Fibroblast of skin of back (primary cell): ENCODE measurements at regions not wholly inside any gene's neighbourhood (a gene's known extent, or its start where the extent isn't known, plus 50 kb on each side); places are given as distances from the start of the nearest gene placed in this dataset.

ENCODE experiments used
- DNase-seq: peaks from one replicate; pipeline ENCODE4 v3.0.0-alpha.2; 2013

- peak; percentile 30 for DNase-seq
Observed at GRCh38 chr21:20591284-20591683, 406.9 kb upstream of the NCAM2 start.

GRCh38 chr21:20592463-20592862 lies 405.7 kb upstream of the NCAM2 start:
- no peak for DNase-seq

- no peak for DNase-seq
Observed at GRCh38 chr21:20603236-20603635, 395.0 kb upstream of the NCAM2 start.

GRCh38 chr21:20611008-20611407 lies 387.2 kb upstream of the NCAM2 start:
- DNase-seq, result no peak

GRCh38 chr21:20613654-20614053 lies 384.6 kb upstream of the NCAM2 start:
- no peak for DNase-seq

- no peak for DNase-seq
Observed at GRCh38 chr21:20617130-20617529, 381.1 kb upstream of the NCAM2 start.

- DNase-seq, result no peak
Observed at GRCh38 chr21:20618878-20619277, 379.3 kb upstream of the NCAM2 start.

- DNase-seq, result no peak
Observed at GRCh38 chr21:20627594-20627993, 370.6 kb upstream of the NCAM2 start.

- peak; percentile 16 for DNase-seq
Observed at GRCh38 chr21:20631633-20632032, 366.6 kb upstream of the NCAM2 start.

GRCh38 chr21:20639026-20639425 lies 359.2 kb upstream of the NCAM2 start:
- DNase-seq, result no peak

- DNase-seq, result no peak
Observed at GRCh38 chr21:20641241-20641640, 357.0 kb upstream of the NCAM2 start.

- no peak for DNase-seq
Observed at GRCh38 chr21:20642681-20643080, 355.5 kb upstream of the NCAM2 start.

- no peak for DNase-seq
Observed at GRCh38 chr21:20644552-20644951, 353.7 kb upstream of the NCAM2 start.

- no peak for DNase-seq
Observed at GRCh38 chr21:20645344-20645743, 352.9 kb upstream of the NCAM2 start.

GRCh38 chr21:20646431-20647165 lies 351.6 kb upstream of the NCAM2 start:
- peak; percentile 53 for DNase-seq

- peak; percentile 80 for DNase-seq
Observed at GRCh38 chr21:20647607-20648006, 350.6 kb upstream of the NCAM2 start.

- no peak for DNase-seq
Observed at GRCh38 chr21:20649231-20649630, 349.0 kb upstream of the NCAM2 start.

- DNase-seq, result no peak
Observed at GRCh38 chr21:20652846-20653245, 345.4 kb upstream of the NCAM2 start.

- no peak for DNase-seq
Observed at GRCh38 chr21:20661246-20661645, 337.0 kb upstream of the NCAM2 start.

- DNase-seq, result no peak
Observed at GRCh38 chr21:20661745-20662422, 336.3 kb upstream of the NCAM2 start.

- peak; percentile 7 for DNase-seq
Observed at GRCh38 chr21:20662514-20662913, 335.7 kb upstream of the NCAM2 start.

- DNase-seq, result no peak
Observed at GRCh38 chr21:20667931-20668330, 330.3 kb upstream of the NCAM2 start.

GRCh38 chr21:20685475-20685874 lies 312.7 kb upstream of the NCAM2 start:
- peak; percentile 23 for DNase-seq

- DNase-seq, result no peak
Observed at GRCh38 chr21:20698585-20698984, 299.6 kb upstream of the NCAM2 start.
